ENCODE measurements at regions not wholly inside any gene's neighbourhood (a gene's known extent, or its start where the extent isn't known, plus 50 kb on each side); places are given as distances from the start of the nearest gene placed in this dataset.

DNA sequence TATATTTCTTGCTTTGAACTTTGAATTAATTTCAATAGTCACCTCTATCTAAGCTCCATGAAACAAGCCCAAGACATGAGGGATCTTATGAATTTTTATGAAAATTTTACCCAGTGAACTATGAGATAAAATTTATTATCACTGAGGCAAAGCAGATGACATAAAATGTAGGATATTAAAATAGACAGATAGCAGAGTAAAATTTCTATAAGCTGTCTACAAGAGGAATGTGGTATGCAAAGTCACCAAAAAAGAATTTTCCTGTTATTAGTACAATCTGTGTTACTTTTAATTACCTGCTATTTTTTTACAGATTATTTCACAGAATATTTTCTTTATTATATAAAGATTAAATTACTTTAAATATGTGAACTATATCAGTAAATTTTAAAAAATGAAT, 2312.6 kb downstream of the PCDH9 start:
- TF ChIP-seq CTCF (IDR thresholded peaks at IDR 0.05) (no peak), POLR2A (IDR thresholded peaks at IDR 0.05) (no peak)
